Stimulated activated naive B cell treated with anti-CD40 and anti-IgM and Interleukin-4, amounts not matched to agents 10 μg/mL and 1 μg/mL and 100 μg/mL, for 72 hours (primary cell): ENCODE measurements at regions not wholly inside any gene's neighbourhood (a gene's known extent, or its start where the extent isn't known, plus 50 kb on each side); places are given as distances from the start of the nearest gene placed in this dataset.

Experiments
- ATAC-seq, 2 donors: fragments of 150-1000 bp; cut with Tn5 transposase; replicated peaks; 2 replicates each; pipeline ENCODE4 v1.10.0; 2021; ENCODE audit warnings: moderate library complexity in 1 of 2
- DNase-seq: peaks from one replicate; pipeline ENCODE4 v3.0.0; 2021
- H3K27ac Mint-ChIP-seq: one replicate; pipeline ENCODE4 v1.8.0; 2022; ENCODE audit warnings: mild to moderate bottlenecking, mixed read lengths
- H3K27me3 Mint-ChIP-seq, 2 donors: one replicate each; pipeline ENCODE4 v1.8.0; 2022; ENCODE audit warnings: mixed read lengths in 2 of 2
- H3K36me3 Mint-ChIP-seq, 2 donors: one replicate each; pipeline ENCODE4 v1.8.0; 2022; ENCODE audit warnings: mixed read lengths in 2 of 2, mild to moderate bottlenecking in 1 of 2
- H3K4me1 Mint-ChIP-seq, 2 donors: one replicate each; pipeline ENCODE4 v1.8.0; 2022; ENCODE audit warnings: mixed read lengths in 2 of 2, mild to moderate bottlenecking in 1 of 2
- H3K4me3 Mint-ChIP-seq, 2 donors: one replicate each; pipeline ENCODE4 v1.8.0; 2022; ENCODE audit warnings: mild to moderate bottlenecking in 2 of 2, mixed read lengths in 2 of 2, moderate library complexity in 1 of 2
- H3K9me3 Mint-ChIP-seq, 2 donors: one replicate each; pipeline ENCODE4 v1.8.0; 2022; ENCODE audit warnings: mixed read lengths in 2 of 2, mild to moderate bottlenecking in 1 of 2

GRCh38 chr13:111554539-111555267 is 234.3 kb downstream of the TEX29 start:
- H3K9me3 Mint-ChIP-seq: peaks cover 0 to 3% of the 10 kb centered on the region in 2 donors
- no peak for ATAC-seq

GRCh38 chr13:111555268-111555808 is 234.9 kb downstream of the TEX29 start:
- Mint-ChIP-seq H3K4me3 (no peak overlapping the region), H3K36me3 (no peaks in the 10 kb centered on the region), H3K27me3 (peaks cover 7 to 14% of the 10 kb centered on the region in 2 donors), H3K9me3 (no peaks in the 10 kb centered on the region), H3K4me1 (no peaks in the 10 kb centered on the region), H3K27ac (no peak overlapping the region)
- DNase-seq (no peak), ATAC-seq (no peak)

More at GRCh38 chr13:111554539-111555267, 234.3 kb downstream of the TEX29 start:
- Mint-ChIP-seq H3K4me3 (no peak overlapping the region), H3K36me3 (no peaks in the 10 kb centered on the region), H3K27me3 (peaks cover 7 to 14% of the 10 kb centered on the region in 2 donors), H3K4me1 (no peaks in the 10 kb centered on the region), H3K27ac (no peak overlapping the region)
- DNase-seq: no peak

- H3K4me3 Mint-ChIP-seq: no peak overlapping the region
- peaks cover 7 to 14% of the 10 kb centered on the region in 2 donors for H3K27me3 Mint-ChIP-seq
- H3K4me1 Mint-ChIP-seq: no peaks in the 10 kb centered on the region
- no peaks in the 10 kb centered on the region for H3K36me3 Mint-ChIP-seq
- no peaks in the 10 kb centered on the region for H3K9me3 Mint-ChIP-seq
- ATAC-seq (no peak), DNase-seq (no peak)
- H3K27ac Mint-ChIP-seq: no peak overlapping the region
Observed at GRCh38 chr13:111555903-111556302, 235.5 kb downstream of the TEX29 start.

GRCh38 chr13:111556496-111556895 is 236.1 kb downstream of the TEX29 start:
- ATAC-seq (no peak), DNase-seq (no peak)
- no peaks in the 10 kb centered on the region for H3K9me3 Mint-ChIP-seq
- no peaks in the 10 kb centered on the region for H3K36me3 Mint-ChIP-seq
- H3K4me3 Mint-ChIP-seq: no peak overlapping the region
- no peaks in the 10 kb centered on the region for H3K4me1 Mint-ChIP-seq
- H3K27me3 Mint-ChIP-seq: peaks cover 10 to 14% of the 10 kb centered on the region in 2 donors
- no peak overlapping the region for H3K27ac Mint-ChIP-seq

GRCh38 chr13:111557921-111558699 is 237.7 kb downstream of the TEX29 start:
- no peak overlapping the region for H3K27ac Mint-ChIP-seq
- H3K36me3 Mint-ChIP-seq: no peaks in the 10 kb centered on the region
- peaks cover 14% of the 10 kb centered on the region in 2 donors for H3K27me3 Mint-ChIP-seq
- ATAC-seq (no peak), DNase-seq (no peak)
- no peak overlapping the region for H3K4me3 Mint-ChIP-seq
- no peaks in the 10 kb centered on the region for H3K4me1 Mint-ChIP-seq
- no peaks in the 10 kb centered on the region for H3K9me3 Mint-ChIP-seq

GRCh38 chr13:111558700-111559088 is 238.3 kb downstream of the TEX29 start:
- peaks cover 10 to 14% of the 10 kb centered on the region in 2 donors for H3K27me3 Mint-ChIP-seq
- ATAC-seq: no peak
- no peak overlapping the region for H3K4me3 Mint-ChIP-seq

GRCh38 chr13:111559612-111560403 is 239.4 kb downstream of the TEX29 start:
- ATAC-seq (no peak), DNase-seq (no peak)
- Mint-ChIP-seq H3K27ac (no peak overlapping the region), H3K4me3 (no peak overlapping the region), H3K36me3 (no peaks in the 10 kb centered on the region), H3K4me1 (no peaks in the 10 kb centered on the region), H3K9me3 (no peaks in the 10 kb centered on the region), H3K27me3 (peaks cover 10 to 14% of the 10 kb centered on the region in 2 donors)

More at GRCh38 chr13:111558700-111559088, 238.3 kb downstream of the TEX29 start:
- Mint-ChIP-seq H3K36me3 (no peaks in the 10 kb centered on the region), H3K27ac (no peak overlapping the region), H3K4me1 (no peaks in the 10 kb centered on the region), H3K9me3 (no peaks in the 10 kb centered on the region)
- DNase-seq: no peak

- Mint-ChIP-seq H3K4me1 (no peaks in the 10 kb centered on the region), H3K27me3 (peaks cover 10 to 14% of the 10 kb centered on the region in 2 donors), H3K4me3 (no peak overlapping the region), H3K27ac (no peak overlapping the region), H3K9me3 (no peaks in the 10 kb centered on the region), H3K36me3 (no peaks in the 10 kb centered on the region)
- DNase-seq (no peak), ATAC-seq (no peak)
Observed at GRCh38 chr13:111561091-111561781, 240.8 kb downstream of the TEX29 start.

GRCh38 chr13:111562716-111563115 is 242.3 kb downstream of the TEX29 start:
- no peak overlapping the region for H3K4me3 Mint-ChIP-seq
- peaks cover 0 to 2% of the 10 kb centered on the region in 2 donors for H3K9me3 Mint-ChIP-seq
- peaks cover 6 to 10% of the 10 kb centered on the region in 2 donors for H3K27me3 Mint-ChIP-seq
- H3K36me3 Mint-ChIP-seq: no peaks in the 10 kb centered on the region
- no peak for DNase-seq
- H3K4me1 Mint-ChIP-seq: no peaks in the 10 kb centered on the region
- ATAC-seq: no peak
- no peak overlapping the region for H3K27ac Mint-ChIP-seq

- Mint-ChIP-seq H3K36me3 (no peaks in the 10 kb centered on the region), H3K9me3 (peaks cover 5 to 10% of the 10 kb centered on the region in 2 donors), H3K4me3 (no peak overlapping the region), H3K27ac (no peak overlapping the region), H3K4me1 (no peaks in the 10 kb centered on the region), H3K27me3 (peaks cover 4 to 10% of the 10 kb centered on the region in 2 donors)
- DNase-seq: no peak
- ATAC-seq: no peak
Observed at GRCh38 chr13:111564606-111565005, 244.2 kb downstream of the TEX29 start.

GRCh38 chr13:111565400-111565799 is 245.0 kb downstream of the TEX29 start:
- peaks cover 5 to 10% of the 10 kb centered on the region in 2 donors for H3K27me3 Mint-ChIP-seq
- H3K9me3 Mint-ChIP-seq: peaks cover 5 to 10% of the 10 kb centered on the region in 2 donors
- no peaks in the 10 kb centered on the region for H3K4me1 Mint-ChIP-seq
- DNase-seq (no peak), ATAC-seq (no peak)
- no peak overlapping the region for H3K4me3 Mint-ChIP-seq
- no peak overlapping the region for H3K27ac Mint-ChIP-seq
- no peaks in the 10 kb centered on the region for H3K36me3 Mint-ChIP-seq

GRCh38 chr13:111566567-111566966 is 246.1 kb downstream of the TEX29 start:
- DNase-seq (no peak), ATAC-seq (no peak)
- Mint-ChIP-seq H3K4me1 (no peaks in the 10 kb centered on the region), H3K9me3 (peaks cover 5 to 10% of the 10 kb centered on the region in 2 donors), H3K4me3 (no peak overlapping the region), H3K27me3 (peaks cover 5 to 6% of the 10 kb centered on the region in 2 donors), H3K36me3 (no peaks in the 10 kb centered on the region), H3K27ac (no peak overlapping the region)

- no peak for ATAC-seq
- no peaks in the 10 kb centered on the region for H3K4me1 Mint-ChIP-seq
Observed at GRCh38 chr13:111567637-111568036, 247.2 kb downstream of the TEX29 start.

More at GRCh38 chr13:111567637-111568036, 247.2 kb downstream of the TEX29 start:
- peaks cover 4 to 5% of the 10 kb centered on the region in 2 donors for H3K27me3 Mint-ChIP-seq
- DNase-seq: no peak
- H3K36me3 Mint-ChIP-seq: no peaks in the 10 kb centered on the region
- H3K4me3 Mint-ChIP-seq: no peak overlapping the region
- H3K9me3 Mint-ChIP-seq: peaks cover 7 to 10% of the 10 kb centered on the region in 2 donors
- H3K27ac Mint-ChIP-seq: no peak overlapping the region
